Neuronal stem cell (in vitro differentiated cells): ENCODE measurements at regions not wholly inside any gene's neighbourhood (a gene's known extent, or its start where the extent isn't known, plus 50 kb on each side); places are given as distances from the start of the nearest gene placed in this dataset.

Experiments
- DNase-seq: peaks from one replicate; pipeline ENCODE4 v3.0.0-alpha.2; 2013; ENCODE audit warnings: low spot score
- H2AFZ ChIP-seq: one replicate; pipeline ENCODE4 v1.6.1; 2013; ENCODE audit warnings: mild to moderate bottlenecking, low read length, inconsistent platforms
- H2AK5ac ChIP-seq: 2 replicates; pipeline ENCODE4 v1.6.1; 2013; ENCODE audit warnings: low read depth, mild to moderate bottlenecking, inconsistent platforms, low read length, moderate library complexity, mixed read lengths
- H2BK120ac ChIP-seq: 2 replicates; pipeline ENCODE4 v1.6.1; 2013; ENCODE audit warnings: low read depth, mild to moderate bottlenecking, inconsistent platforms, low read length, moderate library complexity, mixed read lengths
- H2BK12ac ChIP-seq: one replicate; pipeline ENCODE4 v1.6.1; 2013; ENCODE audit warnings: low read length, inconsistent platforms
- H2BK15ac ChIP-seq: 2 replicates; pipeline ENCODE4 v1.6.1; 2013; ENCODE audit warnings: mild to moderate bottlenecking, low read length, inconsistent platforms, mixed read lengths
- H2BK5ac ChIP-seq: one replicate; pipeline ENCODE4 v1.6.1; 2013; ENCODE audit warnings: inconsistent platforms, mild to moderate bottlenecking, low read length, moderate library complexity
- H3K14ac ChIP-seq: one replicate; pipeline ENCODE4 v1.6.1; 2013; ENCODE audit warnings: low read length, inconsistent platforms
- H3K18ac ChIP-seq: 2 replicates; pipeline ENCODE4 v1.6.1; 2013; ENCODE audit warnings: low read length, inconsistent platforms
- H3K23ac ChIP-seq: 2 replicates; pipeline ENCODE4 v1.6.1; 2013; ENCODE audit warnings: low read depth, mild to moderate bottlenecking, mixed read lengths, low read length, inconsistent platforms; ENCODE audit not compliant: poor library complexity
- H3K27ac ChIP-seq: replicated peaks from 3 replicates; pipeline ENCODE4 v1.5.1; 2013; ENCODE audit warnings: low read length, inconsistent platforms
- H3K27me3 ChIP-seq, 3 experiments: 2 replicates each; pipeline ENCODE4 v1.6.1; 2013; ENCODE audit warnings: low read length in 3 of 3, mild to moderate bottlenecking in 2 of 3, inconsistent platforms in 1 of 3, low read depth in 1 of 3, mixed read lengths in 1 of 3, moderate library complexity in 1 of 3; ENCODE audit not compliant: control insufficient read depth in 3 of 3, insufficient read depth in 3 of 3
- H3K36me3 ChIP-seq, 2 donors: replicated peaks in 1 of 2; 2 replicates each; pipeline ENCODE4 v1.6.1; 2013; ENCODE audit warnings: low read length in 2 of 2; ENCODE audit not compliant: control insufficient read depth in 2 of 2, insufficient read depth in 2 of 2
- H3K4ac ChIP-seq: 2 replicates; pipeline ENCODE4 v1.6.1; 2013; ENCODE audit warnings: inconsistent platforms, mild to moderate bottlenecking, low read length, moderate library complexity
- H3K4me1 ChIP-seq, 2 donors: 1 replicate in 1 of 2; 2 replicates in 1 of 2; pipeline ENCODE4 v1.6.1; 2013; ENCODE audit warnings: low read length in 2 of 2, low read depth in 1 of 2; ENCODE audit not compliant: control insufficient read depth in 2 of 2, insufficient read depth in 1 of 2
- H3K4me2 ChIP-seq: one replicate; pipeline ENCODE4 v1.6.1; 2013; ENCODE audit warnings: mild to moderate bottlenecking, low read length, inconsistent platforms; ENCODE audit not compliant: insufficient read depth, poor library complexity, severe bottlenecking
- H3K4me3 ChIP-seq, 2 donors: 2 replicates each; pipeline ENCODE4 v1.5.1; 2013; ENCODE audit warnings: low read length in 2 of 2, mild to moderate bottlenecking in 2 of 2, inconsistent platforms in 1 of 2, moderate library complexity in 1 of 2
- H3K79me1 ChIP-seq: one replicate; pipeline ENCODE4 v1.6.1; 2013; ENCODE audit warnings: low read depth, mild to moderate bottlenecking, inconsistent platforms, low read length, moderate library complexity
- H3K9ac ChIP-seq: one replicate; pipeline ENCODE4 v1.6.1; 2013; ENCODE audit warnings: mild to moderate bottlenecking, low read depth, low read length, inconsistent platforms; ENCODE audit not compliant: poor library complexity
- H3K9me3 ChIP-seq, 2 donors: replicated peaks in 1 of 2; 2 replicates each; pipeline versions ENCODE3 to v1.6.1; 2013; ENCODE audit warnings: low read length in 2 of 2, mild to moderate bottlenecking in 2 of 2, inconsistent platforms in 1 of 2, low read depth in 1 of 2, mixed read lengths in 1 of 2, moderate library complexity in 1 of 2; ENCODE audit not compliant: control insufficient read depth in 2 of 2, insufficient read depth in 1 of 2
- H4K8ac ChIP-seq: one replicate; pipeline ENCODE4 v1.6.1; 2013; ENCODE audit warnings: low read depth, mild to moderate bottlenecking, inconsistent platforms, low read length, moderate library complexity
- H4K91ac ChIP-seq: one replicate; pipeline ENCODE4 v1.6.1; 2013; ENCODE audit warnings: low read length, low read depth, mild to moderate bottlenecking, inconsistent platforms; ENCODE audit not compliant: poor library complexity
- WGBS, 2 donors: extraction: QIAGEN DNeasy Blood & Tissue Kit; methylation state at CpG; one replicate each; pipeline ENCODE4 v1.1.7; 2013; ENCODE audit warnings: missing lambda C conversion rate in 2 of 2, mixed read lengths in 1 of 2; ENCODE audit not compliant: insufficient read length in 2 of 2, insufficient replicate concordance in 1 of 2; ENCODE audit errors: extremely low coverage in 2 of 2; 5-methylcytosine and 5-hydroxymethylcytosine counted together

DNA sequence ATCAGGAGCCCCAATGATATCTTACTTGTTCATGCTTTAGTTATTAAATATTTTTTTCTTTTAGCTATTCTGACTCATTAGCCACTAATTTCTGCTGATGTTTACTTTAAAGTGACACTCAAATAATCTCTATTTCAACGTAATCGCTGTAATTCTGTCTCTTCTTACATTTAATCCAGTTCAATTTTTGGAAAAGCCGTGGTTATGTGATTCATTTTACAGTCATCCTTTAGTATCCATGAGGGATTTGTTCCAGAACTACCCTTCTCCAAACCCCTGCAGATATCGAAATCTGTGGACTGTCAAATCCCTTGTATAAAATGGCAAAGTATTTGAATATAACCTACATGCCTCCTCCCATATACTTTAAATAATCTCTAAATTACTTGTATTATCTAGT is 1103.4 kb downstream of the LRFN5 start:
- Histone ChIP-seq H2BK12ac (no peak overlapping the region), H3K27me3 (no peaks in the 10 kb centered on the region), H2BK5ac (no peak overlapping the region), H3K27ac (no peak overlapping the region), H3K4me1 (no peaks in the 10 kb centered on the region), H2BK15ac (no peak overlapping the region), H3K4me2 (no peak overlapping the region), H4K91ac (no peak overlapping the region), H3K18ac (no peak overlapping the region), H2AK5ac (no peak overlapping the region), H2BK120ac (no peak overlapping the region), H3K79me1 (no peaks in the 10 kb centered on the region), H3K23ac (no peak overlapping the region), H3K4ac (no peak overlapping the region), H2AFZ (no peak overlapping the region), H3K9me3 (no peaks in the 10 kb centered on the region), H3K14ac (no peak overlapping the region), H3K36me3 (no peaks in the 10 kb centered on the region), H3K9ac (no peak overlapping the region), H3K4me3 (no peak overlapping the region), H4K8ac (no peak overlapping the region)
- WGBS, 2 donors, result no CpG with 5 or more reads among the region's 4 CpGs
- DNase-seq, result no peak

DNA sequence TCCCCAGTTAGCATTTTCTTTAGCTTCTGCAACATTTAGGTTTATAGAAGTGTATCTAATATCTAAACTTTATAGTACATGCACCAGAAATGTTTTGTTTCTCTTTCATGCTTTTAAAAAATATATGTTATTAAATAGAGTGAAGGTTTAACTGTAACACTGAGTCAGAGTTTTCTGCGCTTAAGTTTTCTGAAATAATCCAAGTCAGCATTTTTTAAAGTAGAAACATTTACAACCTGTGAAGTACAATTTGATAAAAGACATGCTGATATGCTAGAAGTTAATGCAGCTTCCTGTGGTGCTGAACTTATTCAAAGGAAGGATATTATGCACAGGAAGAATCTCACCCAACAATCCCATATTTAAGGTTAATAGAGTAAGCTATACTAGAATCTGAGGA is 1096.8 kb downstream of the LRFN5 start:
- H3K4me1 ChIP-seq, result no peaks in the 10 kb centered on the region
- H3K27me3 ChIP-seq, result no peaks in the 10 kb centered on the region
- no peak overlapping the region for H3K4ac ChIP-seq
- H3K23ac ChIP-seq, result no peak overlapping the region
- H2AFZ ChIP-seq, result no peak overlapping the region
- no peak overlapping the region for H3K18ac ChIP-seq
- no peak overlapping the region for H4K8ac ChIP-seq
- no peak overlapping the region for H3K14ac ChIP-seq
- H3K79me1 ChIP-seq, result no peaks in the 10 kb centered on the region
- H4K91ac ChIP-seq, result no peak overlapping the region
- no peaks in the 10 kb centered on the region for H3K36me3 ChIP-seq
- H3K4me2 ChIP-seq, result no peak overlapping the region
- no peak overlapping the region for H3K4me3 ChIP-seq
- H2BK5ac ChIP-seq, result no peak overlapping the region
- no peak for DNase-seq
- no peak overlapping the region for H2AK5ac ChIP-seq
- H3K9me3 ChIP-seq, result no peaks in the 10 kb centered on the region
- no CpG with 5 or more reads among the region's 1 CpG for WGBS, 2 donors
- no peak overlapping the region for H2BK15ac ChIP-seq
- no peak overlapping the region for H2BK120ac ChIP-seq
- H3K27ac ChIP-seq, result no peak overlapping the region
- H2BK12ac ChIP-seq, result no peak overlapping the region
- H3K9ac ChIP-seq, result no peak overlapping the region

DNA sequence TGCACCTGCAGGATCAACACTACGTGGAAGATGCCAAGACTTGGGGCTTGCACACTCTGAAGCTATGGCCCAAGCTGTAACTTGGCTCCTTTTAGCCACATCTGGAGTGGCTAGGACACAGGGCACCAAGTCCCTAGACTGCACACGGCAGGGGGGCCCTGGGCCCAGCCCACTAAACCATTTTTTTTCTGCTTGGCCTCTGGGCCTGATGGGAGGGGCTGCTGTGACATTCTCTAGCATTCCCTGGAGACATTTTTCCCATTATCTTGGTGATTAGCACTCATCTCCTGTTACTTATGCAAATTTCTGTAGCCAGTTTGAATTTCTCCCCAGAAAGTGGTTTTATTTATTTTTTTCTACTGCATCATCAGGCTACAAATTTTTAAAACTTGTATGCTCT is 1080.7 kb downstream of the LRFN5 start:
- no CpG with 5 or more reads among the region's 2 CpGs for WGBS, 2 donors

DNA sequence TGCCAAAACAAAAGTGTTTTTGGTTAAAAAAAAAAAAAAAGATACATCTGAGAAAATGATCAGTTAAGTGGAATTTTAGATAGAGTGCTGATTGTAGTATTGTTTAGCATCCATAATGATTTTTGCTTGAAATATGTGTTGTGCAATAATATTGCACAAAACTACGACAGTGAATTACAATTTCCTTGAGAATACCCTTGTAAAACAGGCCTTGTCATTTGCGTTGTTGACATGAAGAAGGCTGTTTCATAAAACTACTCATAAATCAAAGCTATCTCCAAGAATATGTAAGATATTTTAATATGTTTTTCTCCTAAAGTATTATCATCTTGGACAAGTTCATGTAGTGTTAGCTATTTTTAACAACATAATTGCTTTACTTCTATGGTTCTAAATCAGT is 1077.0 kb downstream of the LRFN5 start:
- no peak overlapping the region for H4K91ac ChIP-seq
- H3K4me2 ChIP-seq, result no peak overlapping the region
- H3K36me3 ChIP-seq, result no peaks in the 10 kb centered on the region
- H4K8ac ChIP-seq, result no peak overlapping the region
- H3K18ac ChIP-seq, result no peak overlapping the region
- H2AK5ac ChIP-seq, result no peak overlapping the region
- no CpG with 5 or more reads among the region's 2 CpGs for WGBS, 2 donors
- no peak overlapping the region for H2BK120ac ChIP-seq
- no peak overlapping the region for H3K23ac ChIP-seq
- no peak overlapping the region for H2BK15ac ChIP-seq
- H2BK12ac ChIP-seq, result no peak overlapping the region
- no peak overlapping the region for H3K9ac ChIP-seq
- H2BK5ac ChIP-seq, result no peak overlapping the region
- H3K27ac ChIP-seq, result no peak overlapping the region
- no peaks in the 10 kb centered on the region for H3K4me1 ChIP-seq
- H3K4me3 ChIP-seq, result no peak overlapping the region
- H3K4ac ChIP-seq, result no peak overlapping the region
- no peak overlapping the region for H2AFZ ChIP-seq
- no peak overlapping the region for H3K14ac ChIP-seq
- H3K79me1 ChIP-seq, result no peaks in the 10 kb centered on the region
- no peaks in the 10 kb centered on the region for H3K9me3 ChIP-seq
- no peak for DNase-seq
- no peaks in the 10 kb centered on the region for H3K27me3 ChIP-seq

More for the DNA sequence above, 1080.7 kb downstream of the LRFN5 start:
- no peak overlapping the region for H2AFZ ChIP-seq
- no peak overlapping the region for H2AK5ac ChIP-seq
- H3K4me3 ChIP-seq, result no peak overlapping the region
- H2BK120ac ChIP-seq, result no peak overlapping the region
- no peaks in the 10 kb centered on the region for H3K9me3 ChIP-seq
- no peak overlapping the region for H2BK5ac ChIP-seq
- no peak overlapping the region for H4K8ac ChIP-seq
- H3K4me1 ChIP-seq, result no peaks in the 10 kb centered on the region
- no peak overlapping the region for H2BK15ac ChIP-seq
- no peak for DNase-seq
- no peak overlapping the region for H3K18ac ChIP-seq
- no peak overlapping the region for H3K4ac ChIP-seq
- no peak overlapping the region for H3K27ac ChIP-seq
- no peak overlapping the region for H3K14ac ChIP-seq
- no peaks in the 10 kb centered on the region for H3K36me3 ChIP-seq
- no peak overlapping the region for H3K23ac ChIP-seq
- H3K79me1 ChIP-seq, result no peaks in the 10 kb centered on the region
- no peak overlapping the region for H2BK12ac ChIP-seq
- H3K9ac ChIP-seq, result no peak overlapping the region
- H3K4me2 ChIP-seq, result no peak overlapping the region
- no peaks in the 10 kb centered on the region for H3K27me3 ChIP-seq
- H4K91ac ChIP-seq, result no peak overlapping the region
